GM20000 (cell line): ENCODE measurements at regions not wholly inside any gene's neighbourhood (a gene's known extent, or its start where the extent isn't known, plus 50 kb on each side); places are given as distances from the start of the nearest gene placed in this dataset.

ENCODE experiments used
- DNase-seq: peaks from one replicate; pipeline ENCODE4 v3.0.0; 2012; ENCODE audit warnings: low spot score
- CTCF ChIP-seq: IDR thresholded peaks from 2 replicates; pipeline ENCODE4 v1.5.1; 2012; ENCODE audit warnings: mild to moderate bottlenecking, control low read depth; ENCODE audit errors: extremely low read depth, missing control alignments

- TF ChIP-seq CTCF: no peak
- DNase-seq: no peak
Measured at GRCh38 chrX:80290834-80291233, 129.4 kb upstream of the TENT5D start.

- no peak for TF ChIP-seq CTCF
- DNase-seq: no peak
Measured at GRCh38 chrX:80293354-80293753, 126.9 kb upstream of the TENT5D start.

GRCh38 chrX:80306007-80306406 is 114.2 kb upstream of the TENT5D start:
- TF ChIP-seq CTCF: no peak

GRCh38 chrX:80312448-80312847 is 107.8 kb upstream of the TENT5D start:
- DNase-seq: no peak
- no peak for TF ChIP-seq CTCF

More at GRCh38 chrX:80306007-80306406, 114.2 kb upstream of the TENT5D start:
- DNase-seq: no peak

GRCh38 chrX:80316526-80316925 is 103.7 kb upstream of the TENT5D start:
- no peak for DNase-seq
- TF ChIP-seq CTCF: no peak

GRCh38 chrX:80317646-80318045 is 102.6 kb upstream of the TENT5D start:
- no peak for TF ChIP-seq CTCF
- DNase-seq: no peak

GRCh38 chrX:80331285-80331684 is 89.0 kb upstream of the TENT5D start:
- no peak for DNase-seq

More at GRCh38 chrX:80331285-80331684, 89.0 kb upstream of the TENT5D start:
- no peak for TF ChIP-seq CTCF
